ENCODE measurements at regions not wholly inside any gene's neighbourhood (a gene's known extent, or its start where the extent isn't known, plus 50 kb on each side); places are given as distances from the start of the nearest gene placed in this dataset.

DNA sequence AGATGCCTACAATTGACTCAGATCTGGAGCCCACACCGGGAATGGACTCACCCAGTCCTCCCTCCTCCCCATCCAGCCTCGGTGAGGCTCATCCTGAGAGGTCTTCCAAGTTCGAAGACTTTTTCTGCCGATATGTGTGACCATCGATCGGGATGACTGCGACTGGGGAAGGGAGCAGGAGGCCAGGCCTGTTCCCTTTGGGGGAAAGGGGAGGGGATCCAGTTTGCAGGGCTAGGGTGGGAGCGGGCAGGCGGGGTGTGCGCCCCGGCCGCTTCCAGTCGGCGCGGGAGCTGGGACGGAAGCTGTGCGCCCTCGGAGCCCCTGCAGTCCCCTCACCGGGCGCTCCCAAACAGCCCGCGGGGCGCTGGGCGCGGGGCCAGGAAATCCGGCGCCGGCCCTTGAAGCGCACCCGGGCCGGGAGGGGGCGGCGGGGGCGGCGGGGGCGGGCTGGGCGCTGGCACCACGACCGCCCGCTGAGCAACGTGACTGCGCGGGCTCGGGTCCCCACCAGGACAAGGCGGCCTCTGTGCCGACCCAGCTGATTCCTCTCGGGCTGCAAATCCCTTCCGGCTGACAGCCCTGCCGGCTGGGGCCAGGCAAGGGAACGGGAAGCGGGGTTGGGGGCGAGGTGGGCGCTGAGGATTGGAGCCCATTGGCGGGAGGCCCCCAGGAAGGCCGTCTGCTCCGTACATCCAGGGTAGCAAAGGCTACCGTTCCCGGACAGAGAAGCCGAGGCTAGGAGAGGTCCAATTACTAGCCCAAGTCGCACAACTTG, 103.9 kb downstream of the EBNA1BP2 start:
- in situ Hi-C loops (cut with HindIII; ENCODE audit: low pct_ligation_motif_present, low sequenced_read_pairs), result loop anchor here (25.0 kb wide), 1 partner anchor 156 kb away; no protein-coding TSS in a partner anchor
- DNase-seq, result no peak

DNA sequence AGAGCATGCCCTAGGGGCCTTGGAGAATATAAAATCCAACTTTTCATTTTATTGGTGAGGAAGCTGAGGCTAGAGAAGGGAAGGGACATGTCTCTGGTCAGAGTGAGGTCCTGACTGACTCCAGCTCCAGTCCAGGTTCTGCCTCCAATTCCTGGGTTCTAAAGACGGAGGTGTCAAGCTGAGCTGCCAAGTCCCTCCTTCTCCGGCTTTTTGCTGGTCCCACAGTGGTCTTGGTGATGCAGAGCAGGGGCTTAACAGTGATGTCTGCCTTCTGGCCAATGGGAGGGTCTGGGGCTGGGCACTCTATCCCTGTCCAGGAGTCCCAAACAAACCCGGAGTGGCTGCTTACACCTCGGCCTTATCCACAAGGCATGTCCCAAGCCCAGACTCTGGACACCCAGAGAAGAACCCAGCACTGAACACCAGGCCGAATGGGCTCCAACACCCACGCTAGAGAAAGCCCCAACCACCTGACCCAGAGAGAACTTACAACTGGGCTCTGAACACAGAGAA, 104.8 kb downstream of the EBNA1BP2 start:
- Histone ChIP-seq H3K27me3 (replicated peaks) (no peaks in the 10 kb centered on the region), H3K36me3 (replicated peaks) (no peaks in the 10 kb centered on the region), H3K27ac (no peak overlapping the region), H3K4me3 (ENCODE audit: low read depth, low read length) (no peak overlapping the region)
- in situ Hi-C loops (cut with HindIII; ENCODE audit: low pct_ligation_motif_present, low sequenced_read_pairs), result loop anchor here (25.0 kb wide), 1 partner anchor 155 kb away; no protein-coding TSS in a partner anchor
- no peak for DNase-seq
- no peak for TF ChIP-seq CTCF (IDR thresholded peaks at IDR 0.05; ENCODE audit: low read depth, low read length, missing control alignments)

More for the DNA sequence above, 103.9 kb downstream of the EBNA1BP2 start:
- no peak overlapping the region for H3K27ac ChIP-seq
- peak overlapping the region; percentile 52 for H3K4me3 ChIP-seq (ENCODE audit: low read depth, low read length)
- no peaks in the 10 kb centered on the region for H3K36me3 ChIP-seq (replicated peaks)
- TF ChIP-seq CTCF (IDR thresholded peaks at IDR 0.05; ENCODE audit: low read depth, low read length, missing control alignments), result no peak
- H3K27me3 ChIP-seq (replicated peaks), result no peaks in the 10 kb centered on the region

DNA sequence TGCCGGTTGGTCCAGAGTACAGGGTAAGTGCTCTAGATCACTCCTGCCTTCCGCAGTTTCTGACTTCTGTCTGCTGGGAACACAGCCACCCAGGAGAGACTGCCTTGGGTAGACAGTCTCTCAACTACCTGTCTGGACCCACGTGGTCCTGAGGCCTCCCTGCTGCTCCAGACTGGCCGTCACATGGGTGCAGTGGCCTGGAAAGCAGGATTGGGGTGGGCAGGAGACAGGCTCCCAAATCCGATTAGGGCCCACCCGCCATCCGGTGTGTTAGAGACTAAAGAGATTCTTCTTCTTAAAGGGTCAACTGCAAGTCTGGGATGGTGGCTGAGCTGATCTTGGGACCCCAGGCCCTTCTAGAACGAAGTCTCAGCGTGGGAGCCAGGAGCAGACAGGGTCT, 105.5 kb downstream of the EBNA1BP2 start:
- Histone ChIP-seq H3K27me3 (replicated peaks) (no peaks in the 10 kb centered on the region), H3K36me3 (replicated peaks) (no peaks in the 10 kb centered on the region), H3K4me3 (ENCODE audit: low read depth, low read length) (no peak overlapping the region), H3K27ac (no peak overlapping the region)
- no peak for TF ChIP-seq CTCF (IDR thresholded peaks at IDR 0.05; ENCODE audit: low read depth, low read length, missing control alignments)
- DNase-seq, result no peak
- in situ Hi-C loops (cut with HindIII; ENCODE audit: low pct_ligation_motif_present, low sequenced_read_pairs), result loop anchor here (25.0 kb wide), 1 partner anchor 154 kb away; no protein-coding TSS in a partner anchor

- Histone ChIP-seq H3K27ac (no peak overlapping the region), H3K36me3 (replicated peaks) (no peaks in the 10 kb centered on the region), H3K27me3 (replicated peaks) (no peaks in the 10 kb centered on the region), H3K4me3 (ENCODE audit: low read depth, low read length) (no peak overlapping the region)
- no peak for TF ChIP-seq CTCF (IDR thresholded peaks at IDR 0.05; ENCODE audit: low read depth, low read length, missing control alignments)
- no peak for DNase-seq
- in situ Hi-C loops (cut with HindIII; ENCODE audit: low pct_ligation_motif_present, low sequenced_read_pairs), result loop anchor here (25.0 kb wide), 1 partner anchor 154 kb away; no protein-coding TSS in a partner anchor
Measured at GRCh38 chr1:43065616-43066399, 106.3 kb downstream of the EBNA1BP2 start.

DNA sequence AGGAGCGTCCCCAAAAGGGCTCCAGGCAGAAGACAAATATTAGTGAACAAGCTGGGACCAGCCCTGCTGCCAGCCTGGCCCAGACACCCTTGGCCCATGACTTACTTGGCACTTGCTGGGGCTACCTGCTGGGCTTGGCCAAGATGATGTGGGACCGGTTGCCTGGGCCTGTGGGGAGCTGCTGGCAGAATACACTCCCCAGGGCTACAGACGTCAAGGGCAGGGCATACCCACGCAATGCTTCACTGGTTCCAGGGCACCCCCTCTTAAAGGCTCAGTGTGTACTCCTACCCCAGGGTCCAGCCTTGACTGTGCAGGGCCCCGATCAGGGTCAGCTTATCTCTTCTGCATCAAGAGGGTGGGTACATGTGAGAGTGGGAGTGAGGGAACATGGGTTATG, 106.5 kb upstream of the SLC2A1 start:
- H3K4me3 ChIP-seq (ENCODE audit: low read depth, low read length), result no peak overlapping the region
- TF ChIP-seq CTCF (IDR thresholded peaks at IDR 0.05; ENCODE audit: low read depth, low read length, missing control alignments), result no peak
- H3K27me3 ChIP-seq (replicated peaks), result no peaks in the 10 kb centered on the region
- no peak overlapping the region for H3K27ac ChIP-seq
- DNase-seq, result no peak
- H3K36me3 ChIP-seq (replicated peaks), result no peaks in the 10 kb centered on the region
- in situ Hi-C loops (cut with HindIII; ENCODE audit: low pct_ligation_motif_present, low sequenced_read_pairs), result loop anchor here (25.0 kb wide), 1 partner anchor 153 kb away; no protein-coding TSS in a partner anchor

Data from brain microvascular endothelial cell (primary cell).